GM21737 (cell line): ENCODE measurements at regions not wholly inside any gene's neighbourhood (a gene's known extent, or its start where the extent isn't known, plus 50 kb on each side); places are given as distances from the start of the nearest gene placed in this dataset.
"Not testable (repeated sequence)": the region's sequence is repeated elsewhere in the genome, so short reads cannot be mapped to it uniquely, and the experiment has no call there.

Experiments
- ATAC-seq: cut with Tn5 transposase; IDR thresholded peaks from one replicate; pipeline ENCODE4 v1.9.1; 2021; ENCODE audit warnings: mild to moderate bottlenecking, moderate library complexity; ENCODE audit not compliant: unreplicated experiment

DNA sequence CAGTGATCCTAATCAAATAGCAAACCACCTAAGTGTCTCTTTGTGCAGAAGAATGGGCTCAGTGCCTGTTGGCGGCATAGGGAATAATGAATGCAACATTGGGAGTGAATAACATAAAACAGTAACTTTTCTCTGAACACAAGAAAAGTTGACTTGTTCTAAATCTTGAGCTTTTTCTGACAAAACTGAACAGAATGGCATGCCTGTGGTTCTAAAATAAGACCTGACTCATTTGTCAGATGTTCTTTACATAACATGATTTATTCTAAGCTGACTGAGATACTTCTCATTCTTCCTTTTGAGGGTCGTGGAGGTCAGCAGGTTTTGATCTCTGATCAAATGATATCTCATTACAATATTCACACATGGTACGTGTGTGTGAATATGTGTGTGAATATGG, 165.4 kb upstream of the WDR1 start:
- no peak for ATAC-seq

DNA sequence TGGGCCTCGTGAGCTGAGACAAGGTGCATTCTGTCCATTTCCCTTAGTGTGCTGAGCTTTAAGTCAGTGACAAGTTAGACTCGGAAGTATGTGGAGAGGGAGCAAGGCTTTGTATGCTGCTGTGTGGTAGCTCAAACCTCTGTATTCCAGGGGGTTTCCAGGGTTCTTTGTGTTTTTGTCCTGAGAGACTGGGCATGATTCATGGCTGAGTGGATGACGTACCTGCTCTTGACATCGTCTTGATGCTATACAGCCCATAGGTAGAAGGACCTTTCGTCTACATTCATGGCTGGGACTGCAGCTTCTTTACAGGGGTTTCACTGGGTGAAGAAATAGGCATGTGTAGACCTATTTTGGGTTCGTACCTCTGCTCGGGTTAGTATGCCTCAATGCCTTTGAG, 162.7 kb upstream of the WDR1 start:
- no peak for ATAC-seq

DNA sequence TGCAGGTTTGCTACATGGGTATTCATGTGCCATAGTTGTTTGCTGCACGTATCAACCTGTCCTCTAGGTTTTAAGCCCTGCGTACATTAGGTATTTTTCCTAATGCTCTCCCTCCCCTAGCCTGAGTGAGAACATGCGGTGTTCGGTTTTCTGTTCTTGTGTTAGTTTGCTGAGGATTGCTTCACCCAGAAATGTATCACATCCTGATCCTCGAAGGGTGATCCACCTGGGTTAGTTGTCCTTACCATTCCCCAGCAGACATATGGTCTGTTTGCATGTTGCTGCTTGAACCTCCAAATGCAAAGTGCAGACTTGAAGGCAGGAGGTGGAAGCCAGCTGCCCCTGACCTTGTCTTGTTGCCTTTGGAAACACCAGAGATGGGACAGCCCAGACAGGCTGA, 161.5 kb upstream of the WDR1 start:
- no peak for ATAC-seq

DNA sequence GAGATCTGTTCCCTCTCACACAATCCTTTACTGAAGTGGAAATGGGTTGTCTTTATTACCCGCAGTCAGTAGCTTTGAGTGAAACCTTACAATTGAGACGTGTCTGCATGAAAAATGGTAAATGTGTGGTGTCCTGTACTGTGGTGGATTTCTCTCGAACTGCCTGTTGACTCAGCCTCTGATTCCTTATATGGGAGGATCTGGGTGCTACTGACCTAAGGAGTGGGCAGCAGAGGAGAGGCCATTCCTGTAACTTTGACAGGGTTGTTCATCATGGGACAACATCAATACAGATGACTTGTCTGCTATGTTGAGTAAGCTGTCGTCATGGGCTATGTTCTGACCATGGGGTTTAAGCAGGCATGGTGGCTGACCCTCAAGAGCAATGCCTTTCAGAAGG, 159.6 kb upstream of the WDR1 start:
- no peak for ATAC-seq

DNA sequence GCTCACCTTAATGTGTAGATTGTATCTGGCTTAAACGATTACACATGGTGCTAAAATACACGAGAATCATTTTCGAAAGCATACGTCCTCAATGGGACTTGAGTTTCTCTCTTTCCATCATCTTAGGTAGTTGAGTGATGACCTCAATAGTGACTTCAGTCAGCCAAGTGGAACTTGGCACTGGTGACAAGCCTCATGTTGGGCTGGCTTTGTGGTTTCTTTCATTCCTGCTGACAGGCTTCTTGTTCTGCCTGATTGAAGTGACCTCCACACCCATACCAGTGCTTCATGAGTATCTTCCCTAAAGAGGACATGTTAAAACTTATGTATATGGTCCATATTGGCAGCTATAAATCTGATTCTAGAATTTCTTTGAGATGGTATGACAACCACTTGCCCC, 159.1 kb upstream of the WDR1 start:
- ATAC-seq, result no peak

DNA sequence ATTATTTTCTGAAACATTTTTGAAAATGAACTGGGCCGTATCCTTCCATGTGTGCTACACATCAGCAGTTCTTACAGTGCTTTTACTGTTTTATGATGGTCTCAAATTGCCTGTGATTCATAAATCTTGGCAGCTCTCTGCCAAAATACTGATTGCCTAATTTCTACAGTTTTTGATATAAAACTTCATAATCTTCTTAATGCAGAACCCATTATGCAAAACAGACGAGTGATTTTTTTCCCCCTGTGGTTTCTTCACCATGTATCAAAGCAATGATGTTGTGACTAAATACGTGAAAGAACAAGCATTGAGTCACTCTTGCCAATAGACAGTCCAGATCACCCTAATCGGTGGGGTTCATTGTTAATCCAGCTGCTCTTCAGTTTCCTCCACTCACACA, 156.4 kb upstream of the WDR1 start:
- no peak for ATAC-seq

DNA sequence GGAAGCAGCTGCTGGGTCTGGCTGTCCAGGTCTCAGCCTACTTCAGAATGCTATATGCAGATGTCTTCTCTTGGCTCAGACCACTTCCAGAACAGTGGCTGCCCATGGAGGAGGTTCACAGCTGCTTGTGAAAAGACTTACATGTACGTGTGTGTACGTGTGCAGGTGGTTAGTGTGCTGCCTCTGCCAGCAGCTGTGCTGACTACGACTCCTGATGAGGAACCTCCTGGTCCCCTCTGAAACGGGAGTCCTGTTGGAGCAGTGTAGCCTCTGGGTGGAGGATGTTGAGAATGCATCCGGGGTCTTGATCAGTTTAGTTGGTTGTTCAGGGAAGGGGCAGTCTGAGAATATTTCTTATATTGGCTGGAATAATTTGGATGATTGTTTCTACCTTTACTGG, 155.9 kb upstream of the WDR1 start:
- no peak for ATAC-seq

DNA sequence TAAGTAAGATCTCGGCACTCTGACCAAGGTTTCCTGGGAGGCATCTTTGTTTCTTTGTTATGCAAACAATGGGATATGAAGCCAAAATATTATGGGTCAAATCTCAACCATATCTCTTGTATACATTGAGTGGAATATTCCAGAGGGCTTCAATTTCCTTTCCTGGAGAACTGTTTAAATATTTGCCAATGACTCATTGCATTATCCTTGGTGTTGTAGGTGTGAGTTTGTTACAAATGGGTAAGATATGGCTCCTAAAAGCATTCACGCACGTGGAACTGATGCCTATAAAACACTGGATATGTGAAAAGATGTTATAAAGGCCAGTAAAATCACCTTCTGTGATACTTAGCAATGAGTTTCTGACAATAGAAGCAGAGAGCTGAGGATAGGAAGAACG, 150.5 kb upstream of the WDR1 start:
- ATAC-seq, result no peak

DNA sequence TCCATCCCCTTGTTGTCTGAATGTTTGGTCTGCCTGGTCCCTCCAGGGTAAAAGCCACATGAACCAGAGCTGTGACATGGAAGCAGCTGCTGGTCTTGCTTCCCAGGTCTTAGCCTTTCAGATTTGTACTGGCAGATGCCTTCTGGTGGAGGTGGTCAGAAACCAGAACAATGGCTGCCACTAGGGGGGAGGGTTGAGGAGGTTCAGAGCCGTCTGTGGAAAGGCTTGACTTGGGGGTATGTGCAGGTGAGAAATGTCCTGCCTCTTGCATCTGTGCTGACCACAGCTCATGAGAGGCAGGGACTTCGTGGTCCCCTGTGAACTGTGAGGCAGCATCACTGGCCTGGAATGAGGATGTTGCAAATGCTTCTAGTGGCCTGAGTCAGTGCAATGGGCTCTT, 144.2 kb upstream of the WDR1 start:
- no peak for ATAC-seq

DNA sequence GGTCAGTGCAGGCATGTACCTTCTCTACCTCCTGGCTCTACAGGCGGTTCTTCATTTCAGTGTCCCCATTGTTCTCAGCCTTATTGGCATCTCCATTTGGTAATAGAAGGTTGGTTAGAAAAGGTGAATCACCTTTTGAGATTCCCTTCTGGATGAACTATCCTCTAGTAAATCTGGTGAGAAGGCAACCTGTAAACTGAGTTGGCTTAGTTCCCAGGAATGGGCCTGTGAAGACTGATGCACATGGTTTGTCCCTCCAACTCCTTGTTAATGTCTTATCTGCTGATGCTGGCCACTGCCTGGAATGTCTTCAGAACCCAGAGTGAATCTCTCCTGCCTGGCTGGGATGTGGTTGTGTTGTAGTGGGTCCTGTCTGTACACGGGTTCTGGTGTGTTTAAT, 143.4 kb upstream of the WDR1 start:
- no peak for ATAC-seq

DNA sequence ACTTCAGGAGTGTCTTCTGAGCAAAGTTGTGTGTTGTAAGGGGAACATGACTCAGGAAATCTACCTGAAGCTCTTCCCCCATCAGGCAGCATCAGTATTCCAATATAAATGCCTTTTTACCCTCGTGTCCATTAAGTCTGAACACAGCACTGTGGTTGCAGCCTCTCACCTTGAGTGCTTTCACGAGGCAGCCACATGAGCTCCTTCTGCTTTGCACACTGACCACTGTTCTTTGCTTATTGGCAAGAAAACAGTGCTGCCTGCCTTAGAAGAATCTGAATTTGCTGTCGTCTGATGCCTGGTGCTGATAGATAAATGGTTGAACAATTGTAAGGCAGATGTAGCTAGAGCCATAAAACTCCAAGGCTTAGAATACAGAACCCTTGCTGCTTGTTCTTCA, 139.6 kb upstream of the WDR1 start:
- no peak for ATAC-seq

DNA sequence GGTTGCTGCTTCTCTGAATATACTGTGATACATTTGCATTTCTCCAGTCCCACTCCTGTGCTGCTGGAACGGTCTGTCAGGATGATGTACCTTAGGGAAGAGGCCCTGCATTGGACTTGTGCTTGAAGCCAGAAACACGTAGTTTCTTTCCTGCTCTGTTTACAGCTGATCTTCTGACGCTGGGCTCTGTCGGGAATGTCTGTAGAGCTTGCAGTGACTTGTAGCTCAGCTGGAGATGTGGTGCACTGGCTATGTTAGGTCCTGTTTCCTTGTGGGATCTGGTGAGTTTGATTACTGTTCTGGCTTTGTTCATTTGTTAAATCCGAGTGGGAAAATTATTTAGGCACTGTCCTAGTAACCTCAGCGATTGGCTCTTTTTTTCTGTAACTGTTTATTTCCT, 137.2 kb upstream of the WDR1 start:
- ATAC-seq, result no peak

DNA sequence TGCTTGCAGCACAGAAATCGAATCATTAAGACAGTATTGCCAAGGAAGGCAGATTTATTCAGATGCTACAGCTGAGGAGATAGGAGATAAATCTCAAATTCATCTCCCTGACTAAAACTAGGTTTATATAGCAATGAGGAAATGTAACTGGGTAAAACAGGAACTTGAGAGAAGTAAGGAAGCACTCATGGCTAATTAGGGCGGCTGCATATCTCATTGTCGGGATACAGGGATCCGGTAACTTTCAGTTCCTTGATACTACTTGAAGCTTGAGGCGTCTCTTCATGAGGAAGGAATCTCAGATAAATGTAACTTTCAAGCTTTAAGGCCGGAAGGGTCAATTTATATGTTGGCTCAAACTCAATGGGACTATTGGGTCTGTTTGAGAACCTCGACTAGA, 129.2 kb upstream of the WDR1 start:
- ATAC-seq, result no peak

DNA sequence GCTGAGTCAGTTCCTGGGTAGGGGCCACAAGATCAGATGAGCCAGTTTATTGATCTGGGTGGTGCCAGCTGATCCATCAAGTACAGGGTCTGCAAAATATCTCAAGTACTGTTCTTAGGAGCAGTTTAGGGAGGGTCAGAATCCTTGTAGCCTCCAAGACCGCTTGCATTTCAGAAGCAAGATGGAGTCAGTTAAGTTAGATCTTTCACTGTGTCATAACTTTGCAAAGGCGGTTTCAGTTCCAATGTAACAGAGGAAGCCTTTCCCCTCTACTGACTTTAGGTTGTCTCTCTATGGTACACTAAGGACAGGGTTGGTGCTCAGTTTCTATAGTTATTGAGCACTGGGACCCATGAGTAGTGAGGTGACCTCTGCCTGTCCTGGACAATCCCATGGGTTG, 127.3 kb upstream of the WDR1 start:
- no peak for ATAC-seq

DNA sequence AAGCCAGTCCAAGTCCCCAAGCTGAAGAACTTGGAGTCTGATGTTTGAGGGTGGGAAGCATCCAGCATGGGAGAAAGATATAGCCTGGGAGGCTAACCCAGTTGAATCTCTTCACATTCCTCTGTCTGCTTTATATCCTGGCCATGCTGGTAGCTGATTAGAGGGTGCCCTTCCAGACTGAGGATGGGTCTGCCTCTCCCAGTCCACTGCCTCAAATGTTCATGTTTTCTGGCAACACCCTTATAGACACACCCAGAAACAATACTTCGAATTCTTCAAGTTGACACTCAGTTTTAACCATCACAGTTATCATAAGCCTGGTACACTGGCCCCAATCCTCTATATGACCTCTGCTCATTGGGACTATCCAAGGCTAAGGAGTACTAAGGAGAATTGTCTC, 124.1 kb upstream of the WDR1 start:
- ATAC-seq, result no peak

DNA sequence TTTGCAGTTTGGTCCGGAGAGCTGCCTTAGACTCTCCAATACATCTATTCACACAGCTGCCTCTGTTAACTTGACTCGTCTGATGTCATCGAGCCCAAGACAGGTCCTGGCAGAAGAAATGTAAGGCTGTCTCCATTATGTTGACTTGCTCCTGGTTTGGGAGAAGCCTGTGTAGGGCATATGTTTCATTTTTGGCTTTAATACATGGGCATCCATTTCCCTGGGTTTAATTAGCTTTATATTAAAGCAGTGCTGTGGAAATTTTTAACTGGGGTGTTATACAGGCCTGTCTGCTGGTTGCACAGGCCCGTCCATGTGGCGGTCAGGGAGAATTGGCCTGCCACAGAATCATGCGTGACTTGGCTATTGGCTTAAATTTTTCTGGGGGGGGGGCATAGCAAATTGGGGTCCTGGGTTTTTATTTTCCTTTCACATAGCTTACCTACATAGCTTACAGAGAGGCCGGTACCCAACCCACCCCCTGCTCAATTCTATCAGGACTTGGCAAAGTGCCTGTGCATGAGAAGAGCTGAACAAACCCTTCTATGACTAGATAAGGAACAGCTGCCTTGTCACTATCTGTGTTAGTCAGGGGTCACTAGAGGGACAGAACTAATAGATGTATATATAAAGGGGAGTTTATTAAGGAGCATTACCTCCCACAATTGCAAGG, 123.5 kb upstream of the WDR1 start:
- no peak for ATAC-seq

DNA sequence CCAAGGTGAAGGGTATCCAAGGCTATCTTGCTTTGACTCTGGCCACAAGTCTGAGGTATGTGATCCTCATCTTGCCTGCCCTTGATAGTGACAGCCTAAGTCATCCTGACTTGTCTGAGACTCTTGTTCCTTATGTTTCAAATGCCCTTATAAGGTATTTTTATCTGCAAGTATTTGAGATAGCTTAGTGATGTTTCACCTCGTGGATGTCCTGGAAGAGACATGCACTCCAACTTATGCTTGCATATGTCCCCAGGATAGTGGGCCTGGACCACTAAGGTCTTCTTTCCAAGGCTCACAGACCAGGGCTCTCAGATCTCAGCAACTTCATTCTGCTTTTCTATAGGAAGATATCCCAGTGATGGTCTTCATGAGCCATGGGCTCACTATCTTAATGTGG, 120.5 kb upstream of the WDR1 start:
- ATAC-seq, result no peak

DNA sequence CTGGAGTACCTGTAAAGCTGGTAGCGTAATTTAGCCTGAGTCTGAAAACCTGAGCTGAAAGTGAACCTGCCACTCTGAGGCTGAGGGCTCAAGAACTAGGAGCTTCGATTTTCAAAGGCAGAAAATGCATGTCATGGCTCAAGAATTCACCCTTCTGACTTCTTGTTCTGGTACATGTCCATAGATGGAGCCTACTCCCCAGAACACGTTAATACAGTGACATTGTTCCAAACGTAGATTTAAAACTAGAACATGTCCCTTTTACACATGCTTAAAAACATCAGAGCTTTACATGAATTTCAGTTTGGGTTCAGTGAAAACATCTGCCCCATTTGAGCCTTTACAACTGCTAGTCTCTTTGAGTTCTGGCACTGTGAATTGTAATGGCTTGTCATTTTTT, 115.5 kb upstream of the WDR1 start:
- no peak for ATAC-seq

DNA sequence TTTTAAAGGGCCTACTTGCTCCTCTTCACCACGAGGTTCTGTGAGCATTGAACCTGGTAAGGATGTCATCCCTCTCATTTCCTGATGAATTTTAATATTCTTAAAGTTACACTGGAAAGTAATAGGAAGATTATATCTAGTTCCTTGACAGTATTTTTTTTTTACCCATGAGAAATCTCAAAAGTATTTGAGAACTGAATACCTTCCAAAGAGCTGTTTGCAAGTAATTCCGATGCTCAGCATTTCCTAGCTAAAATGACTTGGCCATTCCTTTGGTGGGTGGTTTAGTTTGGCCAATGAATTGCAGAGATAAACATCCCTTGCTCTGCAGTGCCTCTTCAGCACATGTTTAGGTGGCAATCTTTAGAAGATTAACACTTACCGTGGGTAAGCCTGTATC, 110.2 kb upstream of the WDR1 start:
- ATAC-seq, result no peak

DNA sequence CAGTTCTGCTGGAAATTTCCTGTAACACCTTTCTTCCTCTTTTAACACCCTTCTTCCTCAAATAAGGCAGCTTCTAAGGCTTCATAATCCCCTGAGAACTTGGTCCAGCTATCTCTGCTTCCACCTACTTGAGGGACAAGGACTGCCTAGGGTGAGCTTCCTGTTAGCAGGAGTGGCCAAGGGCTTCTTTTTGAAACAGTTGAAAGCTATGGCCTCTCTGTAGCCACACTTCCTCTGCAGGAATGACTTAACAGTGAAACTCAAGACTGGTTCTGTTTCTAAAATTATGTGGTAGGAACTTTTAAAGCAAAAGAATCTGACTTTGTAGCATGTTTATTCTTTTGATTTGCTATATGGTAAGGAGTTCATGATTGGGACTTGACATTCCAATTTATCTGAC, 108.5 kb upstream of the WDR1 start:
- ATAC-seq, result no peak

DNA sequence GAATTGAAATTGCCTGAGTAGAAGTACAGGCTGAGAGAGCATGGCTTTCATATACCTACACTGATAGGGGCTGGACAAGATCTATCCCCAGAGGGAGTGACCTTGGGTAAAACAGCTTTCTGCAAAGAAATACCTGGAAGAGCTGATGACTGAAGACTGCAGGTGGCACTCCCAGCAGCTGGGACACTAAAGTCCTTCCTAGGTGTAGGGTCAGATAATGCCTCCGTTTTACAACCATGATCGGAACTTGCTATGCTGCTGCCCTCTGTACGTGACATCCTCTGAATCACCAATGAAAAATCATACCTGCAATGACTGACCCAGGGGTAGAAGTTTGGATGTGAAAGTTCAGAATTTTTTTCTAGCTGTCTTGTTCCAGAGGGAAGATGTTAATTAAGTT, 107.2 kb upstream of the WDR1 start:
- no peak for ATAC-seq

DNA sequence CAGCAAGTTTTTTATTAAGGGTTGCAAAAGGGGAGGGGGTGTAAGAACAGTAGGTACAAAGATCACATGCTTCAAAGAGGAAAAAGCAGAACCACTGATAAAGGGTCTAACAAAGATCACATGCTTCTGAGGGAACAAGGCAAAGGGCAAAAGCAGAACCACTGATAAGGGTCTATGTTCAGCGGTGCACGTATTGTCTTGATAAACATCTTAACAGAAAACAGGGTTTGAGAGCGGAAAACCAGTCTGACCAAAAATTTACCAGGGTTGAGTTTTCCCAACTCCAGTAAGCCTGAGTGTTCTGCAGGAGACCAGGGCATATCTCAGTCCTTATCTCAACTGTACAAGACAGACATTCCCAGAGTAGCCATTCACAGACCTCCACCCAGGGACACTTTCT, 96.9 kb upstream of the WDR1 start:
- ATAC-seq, result not testable (repeated sequence)

DNA sequence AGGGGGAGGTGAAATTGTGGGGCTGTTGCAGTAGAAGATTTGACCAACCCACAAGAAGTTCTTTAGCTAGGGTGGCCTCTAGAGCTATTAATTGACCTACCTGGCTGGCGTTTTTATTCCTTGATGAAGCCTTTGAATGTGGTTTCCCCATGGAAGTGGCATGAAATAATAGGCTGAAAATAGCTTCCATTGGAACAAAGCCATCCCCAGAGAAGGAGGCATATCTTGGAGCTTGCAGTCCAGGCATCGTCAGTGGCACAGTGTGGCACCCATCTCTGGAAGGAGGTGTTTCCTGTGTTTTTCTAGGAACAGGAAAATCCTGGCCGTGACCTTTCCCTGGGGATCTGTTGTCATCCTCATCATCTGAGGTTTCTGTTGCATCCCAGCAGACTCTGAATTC, 96.3 kb upstream of the WDR1 start:
- no peak for ATAC-seq

DNA sequence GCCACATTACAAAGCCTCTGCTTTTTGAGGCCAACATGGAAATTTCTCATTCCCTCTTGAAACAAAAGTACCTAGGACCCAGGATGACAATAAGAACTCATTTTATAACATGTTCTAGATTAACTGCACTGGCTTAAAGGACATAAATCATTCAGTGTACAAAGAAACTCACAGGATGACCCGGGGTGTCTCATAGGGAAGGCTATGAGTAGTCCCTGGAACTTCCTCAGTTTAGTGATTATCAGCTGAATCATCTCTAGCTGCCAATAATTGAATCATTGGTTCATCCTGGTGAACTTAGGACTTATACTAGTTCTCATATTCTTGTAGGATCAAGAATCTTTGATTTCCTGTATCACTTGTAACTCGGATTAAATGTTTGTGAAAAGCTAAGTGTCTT, 95.8 kb upstream of the WDR1 start:
- ATAC-seq, result no peak
